ENCODE measurements at regions not wholly inside any gene's neighbourhood (a gene's known extent, or its start where the extent isn't known, plus 50 kb on each side); places are given as distances from the start of the nearest gene placed in this dataset.

DNA sequence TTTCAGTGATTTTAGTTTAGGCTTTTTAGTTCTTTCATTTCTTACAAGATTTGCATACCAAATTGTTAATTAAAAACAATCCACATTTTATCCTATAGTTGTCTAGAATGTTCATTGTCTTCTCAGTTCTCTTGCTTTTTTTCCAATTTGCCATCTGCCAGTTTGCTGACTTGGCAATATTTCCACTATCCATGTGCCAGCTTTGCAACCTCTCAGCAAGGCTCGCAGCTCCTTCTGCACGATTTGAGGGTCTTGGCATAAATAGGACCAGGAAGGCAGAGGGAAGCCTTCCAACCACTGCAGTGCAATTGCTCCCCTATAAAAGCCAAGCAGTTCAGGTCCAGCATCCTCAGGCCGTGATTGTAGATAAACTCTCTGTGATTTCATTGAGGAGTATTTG lies 306.8 kb upstream of the FMN2 start:
- no peak for TF ChIP-seq CTCF (IDR thresholded peaks at IDR 0.05)
- ATAC-seq (ENCODE audit: low FRiP score) (no peak), DNase-seq (ENCODE audit: low spot score) (no peak)

DNA sequence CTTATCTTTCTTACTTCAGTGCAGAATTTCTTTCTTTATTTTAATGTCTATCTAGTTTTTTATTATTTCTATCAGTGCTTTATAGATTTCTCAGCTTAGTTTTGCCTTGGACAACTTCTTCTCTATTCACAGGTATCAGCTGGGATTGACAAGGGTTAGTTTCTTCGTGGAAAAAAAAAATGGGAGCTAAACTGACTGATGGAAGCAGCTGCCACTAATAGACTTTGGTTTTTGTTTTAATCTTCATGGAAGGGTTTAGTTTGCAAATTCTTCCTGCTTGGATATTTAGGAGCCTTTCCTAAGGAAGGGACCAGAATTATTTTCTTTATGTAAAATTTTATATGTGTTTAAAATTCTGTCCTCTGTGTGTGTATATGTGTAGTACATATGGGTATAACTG lies 306.1 kb upstream of the FMN2 start:
- TF ChIP-seq CTCF (IDR thresholded peaks at IDR 0.05): no peak

DNA sequence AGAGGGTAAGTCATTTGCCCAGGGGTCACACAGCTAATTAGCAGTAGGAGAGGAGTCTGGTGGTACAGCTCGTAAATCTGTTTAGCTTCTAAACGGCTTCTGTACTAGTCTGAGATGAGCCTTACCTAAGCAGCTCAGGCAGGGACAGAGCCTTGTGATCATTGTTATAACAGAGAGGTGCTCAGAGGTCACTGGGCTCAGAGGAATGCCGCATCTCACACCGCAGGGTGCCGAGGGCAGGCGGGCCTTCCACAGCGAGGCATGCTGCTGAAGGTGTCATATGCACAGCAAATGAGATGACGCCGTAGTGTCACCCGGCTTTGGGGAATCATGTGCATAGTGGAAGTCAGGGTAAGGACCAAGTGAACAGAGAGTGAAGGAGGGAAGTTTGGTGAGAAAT lies 305.2 kb upstream of the FMN2 start:
- TF ChIP-seq CTCF (IDR thresholded peaks at IDR 0.05): no peak
- no peak for DNase-seq (ENCODE audit: low spot score)
- ATAC-seq (ENCODE audit: low FRiP score): no peak

More for the DNA sequence above, 306.1 kb upstream of the FMN2 start:
- ATAC-seq (ENCODE audit: low FRiP score) (no peak), DNase-seq (ENCODE audit: low spot score) (no peak)

DNA sequence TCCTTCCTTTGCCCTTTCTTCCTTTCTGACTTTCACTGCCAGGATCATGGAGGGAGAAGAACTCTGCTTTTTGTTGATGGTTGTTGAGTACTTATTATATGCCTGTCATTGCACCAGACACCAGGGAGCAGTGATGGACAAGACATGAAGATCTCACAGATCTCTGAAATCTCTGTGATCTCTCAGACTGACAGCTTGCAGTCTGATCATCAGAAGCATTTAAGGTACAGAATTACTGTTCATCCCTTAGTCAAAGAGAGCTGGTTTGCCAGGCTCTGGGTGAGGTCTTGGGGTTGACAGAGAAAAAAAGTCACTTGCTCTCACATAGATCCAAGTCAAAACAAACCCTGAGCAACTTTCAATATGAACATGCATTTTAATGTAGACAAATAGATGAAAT lies 299.5 kb upstream of the FMN2 start:
- no peak for TF ChIP-seq CTCF (IDR thresholded peaks at IDR 0.05)
- ATAC-seq (ENCODE audit: low FRiP score): no peak
- no peak for DNase-seq (ENCODE audit: low spot score)

- no peak for TF ChIP-seq CTCF (IDR thresholded peaks at IDR 0.05)
- ATAC-seq (ENCODE audit: low FRiP score) (no peak), DNase-seq (ENCODE audit: low spot score) (no peak)
Observed at GRCh38 chr1:239795304-239795703, 296.4 kb upstream of the FMN2 start.

DNA sequence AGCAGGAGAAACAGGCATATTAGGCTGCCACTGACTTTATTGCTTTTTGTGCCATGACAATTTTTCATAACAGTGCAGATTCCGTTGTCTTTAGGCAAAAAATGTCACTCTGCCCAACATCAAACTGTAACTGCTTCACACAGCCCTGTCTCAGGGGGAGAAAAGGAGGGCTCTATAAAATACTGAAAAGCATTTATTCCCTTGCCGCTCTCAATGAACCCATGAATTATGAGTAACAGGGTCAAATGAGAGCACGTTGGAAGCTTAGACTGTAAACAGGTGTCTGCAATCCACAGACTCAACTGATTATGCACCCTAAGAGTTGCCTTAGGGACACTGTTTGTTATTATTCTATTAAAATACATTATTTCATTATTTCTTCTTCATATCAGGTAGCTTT lies 292.1 kb upstream of the FMN2 start:
- no peak for TF ChIP-seq CTCF (IDR thresholded peaks at IDR 0.05)
- DNase-seq (ENCODE audit: low spot score) (no peak), ATAC-seq (ENCODE audit: low FRiP score) (no peak)

DNA sequence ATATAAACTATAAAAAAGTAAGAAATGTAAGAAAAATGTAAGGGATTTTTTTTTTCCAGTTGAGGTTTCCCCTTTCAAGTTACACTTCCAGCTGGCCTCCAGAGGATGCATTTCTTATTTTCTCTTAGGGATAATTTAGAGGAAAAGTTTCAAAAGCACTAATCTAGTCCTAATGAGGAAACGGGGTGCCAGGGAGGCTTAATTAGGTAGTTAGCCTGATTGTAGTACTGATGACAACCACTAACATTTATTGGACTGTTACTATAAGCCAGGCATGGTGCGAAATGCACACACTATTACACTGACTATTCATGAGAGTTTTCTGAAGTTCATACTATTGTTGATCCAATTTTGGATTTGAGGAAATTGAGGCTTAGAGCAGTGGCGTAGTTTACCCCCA lies 290.8 kb upstream of the FMN2 start:
- TF ChIP-seq CTCF (IDR thresholded peaks at IDR 0.05): no peak
- no peak for DNase-seq (ENCODE audit: low spot score)
- no peak for ATAC-seq (ENCODE audit: low FRiP score)

All from omental fat pad (tissue), 3 donors.